Tibial nerve (tissue), 4 donors: ENCODE measurements at regions not wholly inside any gene's neighbourhood (a gene's known extent, or its start where the extent isn't known, plus 50 kb on each side); places are given as distances from the start of the nearest gene placed in this dataset.

Experiments
- DNase-seq, 2 donors: peaks; one replicate each; pipeline ENCODE4 v3.0.0-alpha.2; 2019; ENCODE audit warnings: low spot score in 2 of 2
- H3K27ac ChIP-seq, 4 donors: fragments of 200-600 bp; sonication (generic) in 3 of 4; one replicate each; pipeline ENCODE4 v1.5.1; 2017 to 2019; ENCODE audit warnings: mild to moderate bottlenecking in 1 of 4
- H3K27me3 ChIP-seq, 2 donors: fragments of 200-600 bp; sonication (generic) in 1 of 2; one replicate each; pipeline versions ENCODE4 v1.5.1 to v1.6.0; 2017 to 2019
- H3K36me3 ChIP-seq, 3 donors: fragments of 200-600 bp; sonication (generic); one replicate each; pipeline ENCODE4 v1.5.1; 2018 to 2019
- H3K4me1 ChIP-seq, 4 donors: fragments of 200-600 bp; sonication (generic) in 3 of 4; one replicate each; pipeline ENCODE4 v1.5.1; 2017 to 2019
- H3K4me3 ChIP-seq, 4 donors: fragments of 200-600 bp; sonication (generic) in 3 of 4; one replicate each; pipeline ENCODE4 v1.5.1; 2017 to 2019; ENCODE audit warnings: mild to moderate bottlenecking in 1 of 4, moderate library complexity in 1 of 4
- H3K9me3 ChIP-seq, 4 donors: fragments of 200-600 bp; sonication (generic) in 3 of 4; one replicate each; pipeline ENCODE4 v1.5.1; 2017 to 2019
- CTCF ChIP-seq, 5 experiments: fragments of 200-600 bp in 3 of 5; fragments of 450-650 bp in 2 of 5; sonication (generic) in 3 of 5; IDR thresholded peaks; one replicate each; pipeline ENCODE4 v1.5.1; 2016 to 2019; ENCODE audit warnings: antibody characterized with exemption in 5 of 5, mild to moderate bottlenecking in 3 of 5, moderate library complexity in 2 of 5
- EP300 ChIP-seq, 2 donors: sonication (generic); formaldehyde crosslinking; IDR thresholded peaks; one replicate each; pipeline ENCODE4 v1.6.1; 2017; ENCODE audit warnings: antibody characterized with exemption in 2 of 2, mild to moderate bottlenecking in 1 of 2
- POLR2A ChIP-seq, 2 donors: fragments of 450-650 bp; IDR thresholded peaks; one replicate each; pipeline ENCODE4 v1.6.1; 2017; ENCODE audit warnings: antibody characterized with exemption in 2 of 2, mild to moderate bottlenecking in 2 of 2, moderate library complexity in 2 of 2
- WGBS, 2 donors: methylation state at CpG; one replicate each; pipeline ENCODE4 v1.1.5; 2018; 5-methylcytosine and 5-hydroxymethylcytosine counted together

- peak overlapping the region; percentile 65 to 94 (median 80) for H3K27ac ChIP-seq
- peaks cover 20 to 100% (median 94%) of the 10 kb centered on the region in 4 donors for H3K4me1 ChIP-seq
- no peaks in the 10 kb centered on the region for H3K9me3 ChIP-seq
- H3K36me3 ChIP-seq: no peaks in the 10 kb centered on the region
- no peaks in the 10 kb centered on the region for H3K27me3 ChIP-seq
- no peak for TF ChIP-seq CTCF (IDR thresholded peaks at IDR 0.05)
- TF ChIP-seq EP300 (IDR thresholded peaks at IDR 0.05): no peak
- TF ChIP-seq POLR2A (IDR thresholded peaks at IDR 0.05): no peak
- no peak overlapping the region for H3K4me3 ChIP-seq
- no peak for DNase-seq
- WGBS, 2 donors: 79 to 82% methylated on average over 3 to 4 of the region's 8 CpGs
Observed at GRCh38 chr17:77476498-77476897, 335.7 kb downstream of the SEC14L1 start.

DNA sequence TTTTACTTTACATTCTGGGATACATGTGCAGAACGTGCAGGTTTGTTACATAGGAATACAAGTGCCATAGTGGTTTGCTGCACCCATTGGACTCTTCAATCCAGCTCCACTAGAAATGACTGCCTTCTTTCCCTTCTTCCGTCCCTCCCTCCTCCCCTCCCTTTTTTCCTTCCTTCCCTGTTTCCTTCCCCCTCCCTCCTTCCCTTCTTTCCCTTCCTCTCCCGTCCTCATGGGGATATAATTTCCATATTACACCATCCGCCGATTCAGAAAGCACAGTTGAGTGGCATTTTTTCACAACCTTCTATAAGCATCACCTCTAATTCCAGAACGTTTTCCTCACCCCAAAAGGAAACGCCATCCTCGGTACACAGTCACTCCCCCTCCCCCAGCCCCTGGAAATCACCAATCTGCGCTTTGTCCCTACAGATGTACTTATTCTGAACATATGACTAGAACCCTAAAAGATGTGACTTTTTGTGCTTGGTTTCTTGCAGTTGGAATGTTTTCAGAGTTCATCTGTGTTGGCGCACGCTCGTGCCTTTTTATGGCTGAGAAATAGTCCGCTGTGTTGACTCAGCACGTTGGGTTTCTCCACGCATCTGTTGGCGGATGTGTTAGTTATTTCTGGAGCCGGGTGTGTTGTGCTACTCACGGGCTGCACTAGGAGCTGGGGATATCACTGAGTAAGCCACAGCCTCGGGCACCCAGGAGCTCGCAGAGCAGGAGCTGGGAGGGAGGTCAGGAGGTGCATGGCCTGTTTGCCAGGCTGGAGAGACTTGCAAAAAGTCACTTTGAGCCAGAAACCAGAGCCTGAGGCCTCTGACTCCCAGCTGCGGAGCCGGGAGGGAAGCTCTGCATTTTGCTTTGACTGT lies 336.4 kb downstream of the SEC14L1 start:
- Histone ChIP-seq H3K4me1 (peaks cover 16 to 100% (median 91%) of the 10 kb centered on the region in 4 donors), H3K36me3 (peaks cover 0 to 4% (median 4%) of the 10 kb centered on the region in 3 donors), H3K27me3 (no peaks in the 10 kb centered on the region), H3K4me3 (peak overlapping the region in 1 of 4 donors; percentile 3), H3K9me3 (no peaks in the 10 kb centered on the region), H3K27ac (peak overlapping the region; percentile 65 to 94 (median 80))
- TF ChIP-seq POLR2A (IDR thresholded peaks at IDR 0.05) (no peak), EP300 (IDR thresholded peaks at IDR 0.05) (peak; percentile 34 to 86), CTCF (IDR thresholded peaks at IDR 0.05) (peak in 2 of 5 experiments; percentile 34 to 44)
- WGBS, 2 donors: 12 to 17% methylated on average over 22 of the region's 22 CpGs
- DNase-seq: peak; percentile 68 to 74

DNA sequence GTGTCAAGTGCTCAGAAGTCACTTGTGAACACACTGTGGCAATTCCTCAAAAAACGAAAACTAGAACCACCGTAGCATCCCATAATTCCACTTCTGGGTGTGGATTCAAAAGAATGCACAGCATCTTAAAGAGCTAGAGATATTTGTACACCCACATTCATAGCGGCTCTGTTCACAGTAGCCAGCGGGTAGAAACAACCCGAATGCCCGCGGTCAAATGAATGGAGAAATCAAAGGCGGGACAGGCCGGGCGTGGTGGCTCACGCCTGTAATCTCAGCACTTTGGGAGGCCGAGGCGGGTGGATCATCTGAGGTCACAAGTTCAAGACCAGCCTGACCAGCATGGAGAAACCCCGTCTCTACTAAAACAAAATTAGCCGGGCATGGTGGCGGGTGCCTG lies 337.5 kb downstream of the SEC14L1 start:
- peaks cover 14 to 98% (median 85%) of the 10 kb centered on the region in 4 donors for H3K4me1 ChIP-seq
- H3K27ac ChIP-seq: peak overlapping the region in 3 of 4 donors; percentile 73 to 94 (median 88)
- H3K36me3 ChIP-seq: peaks cover 2 to 15% (median 15%) of the 10 kb centered on the region in 3 donors
- TF ChIP-seq POLR2A (IDR thresholded peaks at IDR 0.05) (no peak), EP300 (IDR thresholded peaks at IDR 0.05) (no peak), CTCF (IDR thresholded peaks at IDR 0.05) (no peak)
- H3K4me3 ChIP-seq: no peak overlapping the region
- DNase-seq: no peak
- no peaks in the 10 kb centered on the region for H3K9me3 ChIP-seq
- no peaks in the 10 kb centered on the region for H3K27me3 ChIP-seq
- 69 to 70% methylated on average over 16 of the region's 16 CpGs for WGBS, 2 donors

DNA sequence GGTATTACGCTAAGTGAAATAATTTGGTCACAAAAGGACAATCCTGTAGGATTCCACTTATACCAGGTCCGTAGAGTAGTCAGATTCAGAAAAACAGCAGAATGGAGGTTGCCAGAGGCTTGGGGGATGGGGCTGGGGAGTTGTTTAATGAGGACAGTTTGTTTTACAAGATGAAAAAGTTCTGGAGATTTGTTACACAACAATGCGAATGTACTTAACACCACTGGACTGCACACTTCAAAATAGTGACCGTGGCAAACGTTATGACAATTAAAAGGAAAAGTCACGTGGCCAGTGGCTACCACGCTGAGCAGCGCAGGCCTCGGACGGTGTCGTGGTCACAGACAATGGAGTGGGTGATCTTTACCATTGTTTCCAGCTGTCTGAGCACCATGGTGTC lies 338.1 kb downstream of the SEC14L1 start:
- no peaks in the 10 kb centered on the region for H3K27me3 ChIP-seq
- TF ChIP-seq EP300 (IDR thresholded peaks at IDR 0.05) (no peak), POLR2A (IDR thresholded peaks at IDR 0.05) (no peak), CTCF (IDR thresholded peaks at IDR 0.05) (no peak)
- H3K9me3 ChIP-seq: no peaks in the 10 kb centered on the region
- peaks cover 2 to 22% (median 15%) of the 10 kb centered on the region in 3 donors for H3K36me3 ChIP-seq
- H3K27ac ChIP-seq: peak overlapping the region in 3 of 4 donors; percentile 54 to 94 (median 88)
- no peak for DNase-seq
- H3K4me1 ChIP-seq: peaks cover 11 to 92% (median 79%) of the 10 kb centered on the region in 4 donors
- 67 to 78% methylated on average over 11 of the region's 11 CpGs for WGBS, 2 donors
- H3K4me3 ChIP-seq: no peak overlapping the region
